ENCODE measurements at regions not wholly inside any gene's neighbourhood (a gene's known extent, or its start where the extent isn't known, plus 50 kb on each side); places are given as distances from the start of the nearest gene placed in this dataset.

DNA sequence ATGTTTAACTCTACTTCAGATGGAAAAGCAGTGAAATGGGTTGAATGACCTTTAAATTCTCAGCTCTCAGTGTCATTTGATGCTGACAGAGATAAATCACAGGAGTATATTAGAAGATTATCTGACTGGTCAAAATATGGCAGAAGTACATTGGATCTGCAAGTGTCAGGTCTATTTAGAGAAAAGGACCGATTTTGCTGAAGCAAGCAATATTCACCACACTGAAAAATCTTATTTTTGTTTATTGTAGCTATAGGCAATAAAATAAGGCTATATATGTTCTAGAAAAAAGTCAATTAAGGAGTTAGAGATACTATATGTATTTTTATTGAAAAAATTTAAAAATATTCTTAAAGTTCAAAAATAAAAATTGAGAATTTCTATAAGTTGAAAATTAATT lies 325.3 kb downstream of the CXXC4 start:
- no peak for TF ChIP-seq RARB (CRISPR knock-in tag; IDR thresholded peaks at IDR 0.05)
- no peak for TF ChIP-seq PPARA (CRISPR knock-in tag; IDR thresholded peaks at IDR 0.05; ENCODE audit: borderline replicate concordance)
- no peak for TF ChIP-seq OSR1 (CRISPR knock-in tag; IDR thresholded peaks at IDR 0.05)
- TF ChIP-seq, protein P1, sequence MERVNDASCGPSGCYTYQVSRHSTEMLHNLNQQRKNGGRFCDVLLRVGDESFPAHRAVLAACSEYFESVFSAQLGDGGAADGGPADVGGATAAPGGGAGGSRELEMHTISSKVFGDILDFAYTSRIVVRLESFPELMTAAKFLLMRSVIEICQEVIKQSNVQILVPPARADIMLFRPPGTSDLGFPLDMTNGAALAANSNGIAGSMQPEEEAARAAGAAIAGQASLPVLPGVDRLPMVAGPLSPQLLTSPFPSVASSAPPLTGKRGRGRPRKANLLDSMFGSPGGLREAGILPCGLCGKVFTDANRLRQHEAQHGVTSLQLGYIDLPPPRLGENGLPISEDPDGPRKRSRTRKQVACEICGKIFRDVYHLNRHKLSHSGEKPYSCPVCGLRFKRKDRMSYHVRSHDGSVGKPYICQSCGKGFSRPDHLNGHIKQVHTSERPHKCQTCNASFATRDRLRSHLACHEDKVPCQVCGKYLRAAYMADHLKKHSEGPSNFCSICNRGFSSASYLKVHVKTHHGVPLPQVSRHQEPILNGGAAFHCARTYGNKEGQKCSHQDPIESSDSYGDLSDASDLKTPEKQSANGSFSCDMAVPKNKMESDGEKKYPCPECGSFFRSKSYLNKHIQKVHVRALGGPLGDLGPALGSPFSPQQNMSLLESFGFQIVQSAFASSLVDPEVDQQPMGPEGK (CRISPR knock-in tag; IDR thresholded peaks at IDR 0.05; ENCODE audit: borderline replicate concordance) = no peak
- no peak for TF ChIP-seq ARNTL (CRISPR knock-in tag; IDR thresholded peaks at IDR 0.05; ENCODE audit: borderline replicate concordance, low read depth)
- TF ChIP-seq ZFP30 (CRISPR knock-in tag; IDR thresholded peaks at IDR 0.05) = no peak
- TF ChIP-seq SNAI2 (CRISPR knock-in tag; IDR thresholded peaks at IDR 0.05) = no peak
- TF ChIP-seq ZFP3 (CRISPR knock-in tag; IDR thresholded peaks at IDR 0.05) = no peak
- TF ChIP-seq GLIS3 (CRISPR knock-in tag; IDR thresholded peaks at IDR 0.05) = no peak
- no peak for TF ChIP-seq TCF4 (CRISPR knock-in tag; IDR thresholded peaks at IDR 0.05; ENCODE audit: borderline replicate concordance)
- TF ChIP-seq ESRRG (CRISPR knock-in tag; IDR thresholded peaks at IDR 0.05) = no peak
- no peak for TF ChIP-seq ZC3H10 (CRISPR knock-in tag; IDR thresholded peaks at IDR 0.05)
- no peak for TF ChIP-seq TOX (CRISPR knock-in tag; IDR thresholded peaks at IDR 0.05; ENCODE audit: borderline replicate concordance)
- TF ChIP-seq ZNF8 (CRISPR knock-in tag; IDR thresholded peaks at IDR 0.05) = no peak

All from SK-N-SH treated with all-trans-retinoic acid at 6 μM for 48 hours (cell line).